CMK (cell line): ENCODE measurements at regions not wholly inside any gene's neighbourhood (a gene's known extent, or its start where the extent isn't known, plus 50 kb on each side); places are given as distances from the start of the nearest gene placed in this dataset.
"Not testable (repeated sequence)": the region's sequence is repeated elsewhere in the genome, so short reads cannot be mapped to it uniquely, and the experiment has no call there.

Experiments
- DNase-seq: peaks from one replicate; pipeline ENCODE4 v3.0.0-alpha.2; 2010; ENCODE audit warnings: low read depth

GRCh38 chr5:62041156-62041756 lies 264.8 kb upstream of the KIF2A start:
- DNase-seq: no peak

DNA sequence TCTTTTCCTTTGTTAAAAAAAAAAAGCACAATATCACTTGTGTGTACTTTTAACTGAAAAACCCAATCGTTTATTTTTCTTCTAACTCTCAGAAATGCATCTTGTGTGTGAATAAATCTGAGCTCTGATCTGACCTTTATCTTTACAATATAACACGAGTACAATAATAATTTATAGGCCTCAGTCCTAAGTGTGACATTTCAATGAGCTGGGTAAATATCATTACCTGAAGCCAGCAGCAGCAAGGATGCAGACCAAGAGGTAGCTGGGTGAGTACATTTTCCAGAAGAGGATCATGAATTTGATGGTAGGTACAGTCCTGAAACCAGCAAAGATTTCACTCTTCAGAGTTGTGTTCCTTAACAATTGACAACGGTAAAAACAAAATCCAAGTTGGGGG lies 264.0 kb upstream of the KIF2A start:
- DNase-seq: no peak

- no peak for DNase-seq
Observed at GRCh38 chr5:62043289-62044280, 262.4 kb upstream of the KIF2A start.

- no peak for DNase-seq
Observed at GRCh38 chr5:62044989-62045388, 261.0 kb upstream of the KIF2A start.

DNA sequence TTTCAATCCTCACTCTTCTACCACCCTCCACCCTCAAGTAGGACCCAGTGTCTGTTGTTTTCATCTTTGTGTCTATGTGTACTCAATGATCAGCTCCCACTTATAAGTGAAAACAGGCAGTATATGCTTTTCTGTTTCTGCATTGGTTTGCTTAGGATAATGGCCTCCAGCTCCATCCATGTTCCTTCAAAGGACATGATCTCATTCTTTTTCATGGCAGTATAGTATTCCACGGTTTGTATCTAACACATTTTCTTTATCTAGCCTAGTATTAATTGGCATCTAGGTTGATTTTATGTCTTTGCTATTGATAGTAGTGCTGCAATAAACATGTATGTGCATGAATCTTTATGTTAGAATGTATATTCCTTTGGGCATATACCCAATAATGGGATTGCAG lies 259.8 kb upstream of the KIF2A start:
- DNase-seq: no peak

GRCh38 chr5:62051747-62052146 lies 254.3 kb upstream of the KIF2A start:
- DNase-seq: no peak

- DNase-seq: no peak
Observed at GRCh38 chr5:62059960-62060359, 246.0 kb upstream of the KIF2A start.

DNA sequence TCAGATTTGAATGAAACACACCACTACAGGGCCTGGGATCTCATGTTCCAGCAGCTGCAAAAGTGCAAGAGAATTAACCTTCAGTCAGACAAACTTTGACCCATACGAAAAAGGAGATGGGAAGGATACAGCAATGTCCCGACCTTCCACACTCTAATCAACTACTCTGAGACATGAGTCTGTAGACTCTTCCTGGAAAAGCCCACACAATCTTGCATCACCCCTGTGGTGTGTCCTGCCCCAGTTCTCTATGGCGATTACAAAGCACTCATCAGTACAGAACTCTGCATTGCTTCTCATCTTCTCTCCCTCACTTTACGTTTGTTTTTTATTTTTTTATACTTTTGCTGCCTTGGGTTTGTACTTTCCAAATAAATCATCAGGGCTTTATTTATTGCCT lies 241.0 kb upstream of the KIF2A start:
- DNase-seq: no peak

- no peak for DNase-seq
Observed at GRCh38 chr5:62066761-62067277, 239.2 kb upstream of the KIF2A start.

DNA sequence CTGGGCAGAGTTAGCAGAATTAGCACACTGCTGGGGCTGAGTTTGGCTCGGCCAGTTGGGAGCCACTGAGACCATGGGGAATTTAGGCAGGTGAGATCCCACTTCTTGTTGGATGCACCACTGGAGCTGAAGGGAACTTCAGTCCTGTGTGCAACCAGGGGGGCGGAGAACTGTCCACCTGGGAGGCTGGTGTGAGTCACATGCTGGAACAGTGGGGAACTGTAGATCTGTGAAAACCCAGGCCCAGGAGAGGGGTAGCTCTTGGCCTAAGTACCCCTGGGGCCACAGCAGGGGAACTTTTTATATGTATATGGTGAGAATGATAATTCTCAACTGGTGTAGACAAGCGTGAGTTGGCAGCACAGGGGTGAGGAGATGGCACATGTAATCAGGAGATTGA lies 237.5 kb upstream of the KIF2A start:
- no peak for DNase-seq

DNA sequence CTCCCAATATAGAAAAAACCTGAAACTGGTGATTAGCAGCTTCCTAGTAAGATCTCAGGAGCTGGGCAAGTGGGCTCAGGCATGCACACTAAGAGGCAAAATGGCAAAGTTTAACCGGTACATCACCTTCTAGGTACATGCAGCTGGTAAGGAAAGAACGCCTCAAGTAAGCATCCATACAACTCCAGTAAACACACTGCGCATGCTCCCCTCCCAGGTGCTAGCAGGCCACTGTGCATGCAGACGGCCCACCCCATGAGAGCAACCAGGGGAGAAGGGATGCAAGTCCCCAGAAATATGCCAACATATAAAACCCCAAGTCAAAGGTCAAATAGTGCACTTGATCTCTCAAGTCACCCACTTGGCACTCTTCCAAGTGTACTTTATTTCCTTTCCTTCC lies 228.6 kb upstream of the KIF2A start:
- no peak for DNase-seq

- DNase-seq: no peak
Observed at GRCh38 chr5:62077823-62078550, 228.0 kb upstream of the KIF2A start.

DNA sequence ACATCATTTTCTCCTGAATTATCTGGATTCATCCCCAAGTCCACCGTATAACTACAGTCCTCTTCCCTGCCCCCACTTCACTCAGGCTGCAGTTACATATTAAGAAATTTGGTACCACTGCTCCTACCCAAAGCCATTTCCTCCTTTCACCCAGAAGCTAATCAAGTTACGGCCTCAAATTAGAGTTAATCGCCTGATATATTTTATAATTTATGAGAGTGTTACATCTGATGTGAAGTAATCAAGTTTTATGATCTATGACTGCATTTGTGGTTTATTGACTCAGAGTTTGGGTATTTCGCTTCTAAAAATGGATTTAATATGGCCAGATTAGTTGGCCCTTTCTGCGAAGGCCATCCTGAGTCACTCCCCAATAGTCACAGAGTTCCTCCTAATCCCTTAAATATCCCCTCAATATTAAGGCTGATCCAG lies 223.6 kb upstream of the KIF2A start:
- DNase-seq: no peak

GRCh38 chr5:62083247-62083646 lies 222.8 kb upstream of the KIF2A start:
- no peak for DNase-seq

GRCh38 chr5:62083661-62084060 lies 222.3 kb upstream of the KIF2A start:
- no peak for DNase-seq

GRCh38 chr5:62084391-62084790 lies 221.6 kb upstream of the KIF2A start:
- no peak for DNase-seq

DNA sequence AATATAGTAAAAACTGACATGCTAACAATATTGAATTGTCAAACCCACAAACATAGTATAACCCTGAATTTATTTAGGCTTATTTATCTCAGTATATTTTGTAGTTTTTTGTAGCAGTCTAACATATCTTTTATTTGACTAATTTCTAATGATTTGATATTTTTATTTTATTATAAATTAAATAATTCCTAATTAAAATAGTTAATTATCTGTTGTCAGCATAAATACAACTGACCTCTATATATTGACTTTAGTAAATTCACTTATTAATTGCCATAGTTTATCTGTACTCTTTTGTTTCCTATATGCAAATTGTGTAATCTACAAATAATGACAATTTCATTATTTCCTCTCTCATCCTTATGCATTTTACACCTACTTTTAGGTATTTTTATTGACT lies 215.1 kb upstream of the KIF2A start:
- DNase-seq: no peak

DNA sequence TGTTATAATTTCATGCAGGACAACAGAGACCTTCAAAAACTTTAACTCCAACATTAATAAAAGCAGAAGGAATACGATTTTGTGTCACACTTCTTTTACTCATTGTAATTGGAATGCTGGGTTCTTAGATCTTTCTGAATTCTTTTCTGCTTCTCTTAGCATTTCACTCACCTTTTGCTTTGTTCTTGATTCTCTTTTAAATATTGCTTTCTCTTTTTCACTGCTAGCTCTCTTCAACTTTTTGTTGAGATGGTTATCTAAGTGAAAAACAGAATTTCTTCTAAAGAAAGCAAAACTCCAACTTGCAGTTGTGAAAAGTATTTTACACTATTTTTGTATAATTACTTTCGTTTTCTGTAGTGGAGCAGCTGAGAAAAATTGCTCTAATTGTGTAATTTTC lies 212.6 kb upstream of the KIF2A start:
- DNase-seq: no peak

- DNase-seq: no peak
Observed at GRCh38 chr5:62093976-62094375, 212.0 kb upstream of the KIF2A start.

DNA sequence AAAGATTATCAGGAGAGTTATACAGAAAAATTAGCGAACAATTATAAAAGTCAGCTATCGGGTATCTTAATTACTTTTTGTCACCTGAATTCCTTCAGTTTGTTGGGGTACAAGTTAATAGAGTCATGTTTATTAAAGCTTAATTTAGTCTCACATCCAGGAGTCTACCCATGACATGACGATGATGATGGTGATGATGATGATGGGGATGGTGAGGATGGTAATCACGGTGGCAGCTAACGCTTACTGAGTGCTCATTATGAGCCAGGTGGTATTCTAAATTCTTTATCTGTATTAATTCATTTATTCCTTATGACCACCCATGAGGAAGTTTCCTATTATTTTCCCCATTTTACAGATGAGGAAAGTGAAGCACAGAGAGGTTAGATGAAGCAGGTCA lies 208.6 kb upstream of the KIF2A start:
- DNase-seq: no peak

DNA sequence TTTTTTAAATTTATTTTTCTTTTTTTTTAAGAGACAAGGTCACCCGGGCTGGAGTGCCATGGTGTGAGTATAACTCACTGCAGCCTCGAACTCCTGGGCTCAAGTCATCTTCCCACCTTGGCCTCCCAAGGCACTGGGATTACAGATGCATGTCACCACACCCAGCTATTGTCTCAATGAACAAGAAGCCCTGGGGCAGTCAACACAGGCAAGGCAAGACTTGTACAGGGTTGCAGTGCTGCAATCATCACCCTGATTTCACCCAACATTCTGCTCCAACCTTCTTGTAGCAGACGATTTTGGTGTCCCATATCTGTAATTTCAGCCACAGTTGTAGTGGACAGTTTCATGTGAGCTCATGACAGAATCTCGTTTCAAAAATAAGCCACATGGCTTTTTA lies 205.8 kb upstream of the KIF2A start:
- no peak for DNase-seq

- not testable (repeated sequence) for DNase-seq
Observed at GRCh38 chr5:62103863-62104262, 202.1 kb upstream of the KIF2A start.

DNA sequence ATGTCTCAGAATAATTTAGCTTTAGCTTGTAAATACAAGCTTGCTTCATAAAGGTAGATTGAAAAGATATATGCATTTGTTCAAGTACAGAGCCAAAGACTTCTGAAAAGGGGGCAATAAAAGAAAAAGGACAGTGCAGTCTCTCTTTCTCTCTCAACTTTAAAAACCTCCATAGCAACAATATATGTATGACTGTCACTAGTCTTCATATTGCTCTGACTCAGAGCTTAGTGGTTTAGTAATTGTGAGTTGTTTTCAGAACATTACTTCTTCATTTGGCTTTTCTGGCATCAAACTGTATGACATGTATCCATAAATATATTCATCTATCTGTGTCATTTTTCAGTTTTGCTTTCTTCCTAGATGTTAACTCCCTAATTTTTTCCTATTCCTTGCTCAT lies 194.6 kb upstream of the KIF2A start:
- no peak for DNase-seq
